GM18505 (cell line): ENCODE measurements at regions not wholly inside any gene's neighbourhood (a gene's known extent, or its start where the extent isn't known, plus 50 kb on each side); places are given as distances from the start of the nearest gene placed in this dataset.

ENCODE experiments used
- ATAC-seq: cut with Tn5 transposase; IDR thresholded peaks from one replicate; pipeline ENCODE4 v1.9.1; 2021; ENCODE audit not compliant: unreplicated experiment
- POLR2A ChIP-seq: IDR thresholded peaks from 4 replicates; pipeline ENCODE4 v1.6.1; 2011; ENCODE audit warnings: borderline replicate concordance; ENCODE audit not compliant: insufficient read depth, insufficient read length; ENCODE audit errors: extremely low read depth

DNA sequence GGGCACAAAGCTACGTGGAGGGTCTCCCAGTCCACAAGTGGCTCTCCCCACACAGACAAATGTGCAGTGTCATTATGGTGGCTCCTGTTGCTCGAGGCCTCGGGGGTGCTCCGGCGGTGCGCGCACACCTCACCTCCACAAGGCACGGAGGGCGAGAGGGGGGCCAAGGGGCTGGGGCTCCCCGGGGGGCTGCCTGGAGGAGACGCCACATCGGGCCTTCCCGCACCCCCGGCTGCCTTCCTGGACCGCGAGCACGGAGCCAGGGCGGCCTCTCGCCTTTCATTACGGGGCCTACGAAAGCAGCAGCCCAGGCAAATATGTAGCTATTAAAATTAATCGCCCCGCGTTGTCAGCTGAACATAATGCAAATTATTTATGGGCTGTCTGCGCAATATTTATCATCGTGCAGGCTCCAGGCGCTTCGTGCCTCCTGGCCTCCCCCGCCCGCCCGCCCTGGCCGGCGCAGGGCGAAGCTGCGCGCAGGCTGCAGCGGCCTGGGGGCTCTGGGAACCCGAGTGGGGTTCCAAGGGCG lies 70.8 kb upstream of the BCOR start:
- no peak for ATAC-seq
- TF ChIP-seq POLR2A: no peak

GRCh38 chrX:40167850-40168479 lies 70.2 kb upstream of the BCOR start:
- TF ChIP-seq POLR2A: no peak
- no peak for ATAC-seq

DNA sequence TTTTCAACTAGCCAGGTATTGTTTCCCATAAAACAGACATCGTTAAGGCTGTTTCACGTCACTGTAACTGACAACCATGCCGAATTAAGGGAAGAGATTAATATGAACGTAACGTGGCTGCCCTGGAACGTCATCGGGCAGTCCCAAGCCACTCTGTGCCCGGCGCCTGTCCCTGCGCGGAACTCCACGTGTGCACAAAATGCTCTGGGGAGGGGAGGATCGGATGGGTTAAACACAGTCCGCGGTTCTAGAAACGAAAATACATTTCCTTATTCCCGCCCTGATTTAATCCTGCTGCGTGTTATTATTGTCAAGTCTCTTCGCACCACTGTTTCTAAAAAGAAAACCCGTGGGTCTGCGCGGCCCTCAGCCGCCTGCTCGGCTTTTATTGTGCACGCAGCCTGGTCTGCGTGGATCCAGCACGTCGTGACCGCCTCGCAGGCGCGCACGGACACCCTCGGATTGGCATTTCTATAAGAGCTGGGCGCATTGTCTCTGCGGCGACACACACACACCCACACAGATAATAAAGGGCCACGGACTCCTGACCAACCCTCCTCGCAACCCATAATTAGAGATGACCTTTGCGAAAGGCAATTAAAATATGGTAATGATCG lies 69.6 kb upstream of the BCOR start:
- no peak for ATAC-seq
- no peak for TF ChIP-seq POLR2A

DNA sequence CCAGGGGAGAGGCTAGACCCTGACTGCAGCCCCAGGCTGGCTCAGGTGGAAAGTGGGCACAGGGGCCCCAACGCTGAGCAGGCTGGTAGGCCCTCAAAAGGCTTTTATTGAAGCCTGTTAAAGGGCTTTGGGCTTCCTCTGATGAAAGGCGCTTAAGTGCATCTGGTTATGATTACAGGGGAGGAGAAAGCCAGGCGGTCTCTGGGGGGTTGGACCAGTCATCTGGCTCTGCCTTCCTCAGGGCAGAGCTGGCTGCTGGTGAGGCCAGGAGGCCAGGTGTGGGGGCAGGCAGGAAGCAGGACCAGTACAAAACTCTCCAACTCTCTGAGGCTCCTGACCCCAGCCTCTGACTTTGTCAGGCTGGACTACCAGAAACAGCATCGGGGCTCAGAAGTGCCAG lies 68.8 kb upstream of the BCOR start:
- ATAC-seq: no peak
- no peak for TF ChIP-seq POLR2A

DNA sequence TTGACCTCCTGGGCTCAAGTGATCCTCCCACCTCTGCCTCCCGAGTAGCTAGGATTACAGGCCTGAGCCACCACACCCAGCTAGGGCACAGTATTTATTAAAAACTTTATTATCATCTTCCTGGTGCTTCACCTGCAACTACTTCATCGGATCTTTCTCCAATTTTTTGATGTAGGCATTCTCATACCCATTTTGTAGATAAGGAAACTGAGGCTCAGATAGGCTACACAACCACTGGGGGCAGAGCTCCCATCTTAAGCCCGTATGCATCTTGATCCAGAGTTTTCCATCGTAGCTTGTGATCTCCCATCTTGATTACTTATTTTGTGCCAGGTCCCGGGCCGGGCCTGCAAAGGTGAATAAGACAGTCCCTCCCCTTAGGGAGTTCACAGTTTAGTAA lies 68.1 kb upstream of the BCOR start:
- TF ChIP-seq POLR2A: no peak
- ATAC-seq: no peak

- no peak for TF ChIP-seq POLR2A
- ATAC-seq: no peak
Observed at GRCh38 chrX:40165206-40165605, 67.4 kb upstream of the BCOR start.

DNA sequence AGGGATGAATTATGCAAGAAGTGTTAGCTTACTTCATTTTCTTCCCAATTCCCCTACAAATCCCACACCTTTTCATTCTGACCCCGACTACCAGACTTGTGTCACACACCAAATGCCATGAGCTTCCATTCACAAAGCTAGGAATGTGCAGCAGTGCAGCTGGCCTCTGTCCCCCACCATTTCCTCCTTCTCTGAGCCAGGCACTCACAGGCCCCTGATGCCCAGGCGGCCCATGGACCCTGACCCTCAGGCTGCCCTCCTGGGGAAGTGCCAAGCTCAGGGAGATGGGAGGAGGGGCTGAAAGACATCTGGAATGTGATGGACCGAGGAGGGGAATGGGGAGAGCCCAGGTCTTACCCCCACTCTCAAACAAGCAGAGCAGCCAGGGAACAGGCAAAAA lies 67.0 kb upstream of the BCOR start:
- TF ChIP-seq POLR2A: no peak
- ATAC-seq: no peak

GRCh38 chrX:40158036-40158706 lies 60.4 kb upstream of the BCOR start:
- no peak for TF ChIP-seq POLR2A
- no peak for ATAC-seq

GRCh38 chrX:40157228-40158035 lies 59.7 kb upstream of the BCOR start:
- no peak for ATAC-seq
- TF ChIP-seq POLR2A: no peak

GRCh38 chrX:40156470-40157227 lies 58.9 kb upstream of the BCOR start:
- no peak for ATAC-seq
- TF ChIP-seq POLR2A: no peak

DNA sequence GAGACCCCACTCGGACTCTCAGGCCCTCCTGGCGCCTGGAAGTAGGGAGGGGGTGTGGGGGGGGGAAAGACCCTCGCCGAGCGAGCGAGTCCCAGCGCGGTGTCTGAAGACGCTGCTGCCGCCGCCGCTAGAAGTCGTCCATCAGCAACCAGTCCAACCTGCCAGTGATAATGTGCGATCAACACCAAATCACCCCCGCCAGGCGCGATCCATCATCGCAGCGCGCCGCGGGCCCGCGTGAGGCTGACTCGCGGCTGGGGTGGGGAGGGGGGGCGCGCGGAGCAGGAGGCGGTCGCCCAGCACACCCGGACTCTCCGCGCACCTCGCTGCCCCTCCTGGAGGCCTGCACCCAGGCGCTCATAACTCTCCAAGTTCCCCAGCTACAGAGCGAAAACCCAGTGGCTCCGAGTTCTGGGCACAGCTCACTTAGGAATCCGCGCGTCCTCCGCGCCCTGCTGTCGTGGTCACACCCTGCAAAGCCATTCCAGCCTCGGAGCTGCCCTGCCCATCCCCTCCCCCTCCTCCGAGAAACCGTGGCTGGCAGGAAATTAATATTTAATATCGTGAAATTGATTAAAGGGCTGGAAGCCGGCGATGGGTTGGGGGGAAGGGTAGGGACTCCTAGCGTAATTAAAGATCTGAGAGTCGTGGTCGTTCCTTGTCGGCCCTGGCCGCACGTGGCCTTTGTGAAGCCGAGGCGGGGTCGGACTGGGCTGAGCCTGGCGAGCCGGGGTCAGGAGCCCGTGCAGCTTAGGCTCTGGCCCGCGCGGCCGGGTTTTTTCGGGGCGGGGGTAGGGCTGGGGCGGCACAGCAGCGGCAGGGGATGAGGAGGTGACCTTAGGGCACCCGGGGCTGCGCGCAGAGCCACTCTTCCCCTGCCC lies 58.1 kb upstream of the BCOR start:
- ATAC-seq: no peak
- no peak for TF ChIP-seq POLR2A
